SU-DHL-6 (cell line): ENCODE measurements at regions not wholly inside any gene's neighbourhood (a gene's known extent, or its start where the extent isn't known, plus 50 kb on each side); places are given as distances from the start of the nearest gene placed in this dataset.

Experiments used
- H2AFZ ChIP-seq: fragments of 200-600 bp; sonication (generic); 2 replicates; pipeline ENCODE4 v1.6.1; 2014; ENCODE audit warnings: low read depth, mild to moderate bottlenecking, moderate library complexity, mixed read lengths, antibody characterized with exemption, low read length; ENCODE audit not compliant: severe bottlenecking
- H3F3A ChIP-seq: fragments of 200-600 bp; shearing (Covaris generic); 2 replicates; pipeline ENCODE4 v1.6.0; 2016; ENCODE audit warnings: antibody characterized with exemption, mild to moderate bottlenecking; ENCODE audit not compliant: insufficient read depth
- H3K27ac ChIP-seq: fragments of 200-600 bp; sonication (generic); 2 replicates; pipeline ENCODE4 v1.5.1; 2016; ENCODE audit warnings: low read depth, mild to moderate bottlenecking, low read length, moderate library complexity, mixed read lengths
- H3K27me3 ChIP-seq: fragments of 200-600 bp; sonication (generic), shearing (Covaris generic); 2 replicates; pipeline ENCODE4 v1.6.0; 2014; ENCODE audit warnings: mild to moderate bottlenecking, low read length
- H3K36me3 ChIP-seq: fragments of 200-600 bp; sonication (generic); 2 replicates; pipeline ENCODE4 v1.6.1; 2014; ENCODE audit warnings: mild to moderate bottlenecking, low read length, mixed read lengths
- H3K4me2 ChIP-seq: fragments of 300-600, 200-600 bp; shearing (Covaris generic), sonication (generic); 2 replicates; pipeline ENCODE4 v1.6.0; 2014; ENCODE audit warnings: low read length, low read depth, mild to moderate bottlenecking; ENCODE audit not compliant: poor library complexity, severe bottlenecking
- H3K4me3 ChIP-seq: fragments of 200-600 bp; sonication (generic); 2 replicates; pipeline ENCODE4 v1.5.1; 2014; ENCODE audit warnings: antibody characterized with exemption, low read length, mild to moderate bottlenecking, mixed read lengths; ENCODE audit not compliant: insufficient read depth, poor library complexity, severe bottlenecking
- H3K79me2 ChIP-seq: fragments of 200-600 bp; sonication (generic); 2 replicates; pipeline ENCODE4 v1.6.1; 2014; ENCODE audit warnings: mild to moderate bottlenecking, low read length, moderate library complexity; ENCODE audit not compliant: insufficient read depth
- H3K9ac ChIP-seq: fragments of 200-600 bp; sonication (generic); 2 replicates; pipeline ENCODE4 v1.7.0; 2014; ENCODE audit warnings: mild to moderate bottlenecking, low read length
- H3K9me2 ChIP-seq: fragments of 200-600 bp; sonication (generic); replicated peaks from 2 replicates; pipeline ENCODE4 v1.6.1; 2014; ENCODE audit warnings: low read length; ENCODE audit not compliant: insufficient read depth
- H3K9me3 ChIP-seq: fragments of 200-600 bp; sonication (generic); 2 replicates; pipeline ENCODE4 v1.6.1; 2014; ENCODE audit warnings: low read length, mixed read lengths; ENCODE audit not compliant: insufficient read depth
- H4K20me1 ChIP-seq: fragments of 200-600 bp; sonication (generic); 2 replicates; pipeline ENCODE4 v1.6.1; 2014; ENCODE audit warnings: low read depth, mild to moderate bottlenecking, antibody characterized with exemption, low read length, moderate library complexity, mixed read lengths
- EZH2phosphoT487 ChIP-seq: fragments of 200-600 bp; sonication (generic), shearing (Covaris generic); conservative IDR thresholded peaks from 2 replicates; pipeline ENCODE4 v1.6.1; 2018; ENCODE audit warnings: mild to moderate bottlenecking, antibody characterized with exemption, low read length, moderate library complexity, mixed read lengths
- TF ChIP-seq, protein P1 (sequence below): fragments of 200-600 bp; sonication (generic); IDR thresholded peaks from one replicate; pipeline ENCODE4 v1.5.1; 2017; ENCODE audit warnings: antibody characterized with exemption, mild to moderate bottlenecking, low read length, moderate library complexity; ENCODE audit not compliant: insufficient read depth, poor library complexity, severe bottlenecking

DNA sequence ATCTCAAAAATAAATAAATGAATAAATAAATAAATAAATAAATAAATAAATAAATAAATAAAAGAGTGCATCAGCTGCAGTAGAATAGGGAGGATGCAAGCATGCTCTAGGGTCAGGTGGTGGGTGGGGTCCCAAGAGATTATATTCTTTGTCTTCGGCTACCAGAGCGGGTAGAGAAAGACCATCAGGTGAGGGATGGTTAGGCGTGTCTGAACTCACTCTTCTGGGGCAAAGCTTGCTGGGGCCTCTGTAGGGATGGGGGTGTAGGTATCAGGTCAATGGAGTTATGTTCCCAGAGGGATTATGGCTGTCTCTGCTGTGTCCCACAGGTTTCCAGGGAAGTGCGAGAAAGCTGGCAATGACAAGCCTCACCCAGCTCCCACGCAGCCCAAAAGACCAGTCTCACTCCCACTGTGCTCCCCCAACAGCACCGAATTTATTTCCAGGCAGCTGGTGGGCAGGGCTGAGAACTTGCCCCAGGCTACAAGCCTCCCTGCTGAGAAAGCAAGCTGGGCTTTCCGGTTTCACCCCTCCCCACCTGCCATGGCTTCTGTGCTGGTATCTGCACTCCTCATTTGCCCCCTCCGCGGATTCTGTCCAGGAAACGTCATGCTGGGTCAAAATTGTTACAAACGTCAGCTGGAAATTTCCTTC is 180.8 kb downstream of the LURAP1L start:
- Histone ChIP-seq H3K4me3 (no peak overlapping the region), H3K9me3 (0 out of 2 replicates have a peak, but pooled peaks cover 11% of the 10 kb centered on the region), H3K9ac (no peak overlapping the region), H4K20me1 (no peaks in the 10 kb centered on the region), H3K27ac (no peak overlapping the region), H3K27me3 (no peaks in the 10 kb centered on the region), H3K4me2 (no peak overlapping the region), H2AFZ (no peak overlapping the region), H3K36me3 (no peaks in the 10 kb centered on the region), H3K79me2 (no peaks in the 10 kb centered on the region), H3K9me2 (no peaks in the 10 kb centered on the region), H3F3A (no peaks in the 10 kb centered on the region)
- no peak for TF ChIP-seq EZH2phosphoT487
- TF ChIP-seq, protein P1, sequence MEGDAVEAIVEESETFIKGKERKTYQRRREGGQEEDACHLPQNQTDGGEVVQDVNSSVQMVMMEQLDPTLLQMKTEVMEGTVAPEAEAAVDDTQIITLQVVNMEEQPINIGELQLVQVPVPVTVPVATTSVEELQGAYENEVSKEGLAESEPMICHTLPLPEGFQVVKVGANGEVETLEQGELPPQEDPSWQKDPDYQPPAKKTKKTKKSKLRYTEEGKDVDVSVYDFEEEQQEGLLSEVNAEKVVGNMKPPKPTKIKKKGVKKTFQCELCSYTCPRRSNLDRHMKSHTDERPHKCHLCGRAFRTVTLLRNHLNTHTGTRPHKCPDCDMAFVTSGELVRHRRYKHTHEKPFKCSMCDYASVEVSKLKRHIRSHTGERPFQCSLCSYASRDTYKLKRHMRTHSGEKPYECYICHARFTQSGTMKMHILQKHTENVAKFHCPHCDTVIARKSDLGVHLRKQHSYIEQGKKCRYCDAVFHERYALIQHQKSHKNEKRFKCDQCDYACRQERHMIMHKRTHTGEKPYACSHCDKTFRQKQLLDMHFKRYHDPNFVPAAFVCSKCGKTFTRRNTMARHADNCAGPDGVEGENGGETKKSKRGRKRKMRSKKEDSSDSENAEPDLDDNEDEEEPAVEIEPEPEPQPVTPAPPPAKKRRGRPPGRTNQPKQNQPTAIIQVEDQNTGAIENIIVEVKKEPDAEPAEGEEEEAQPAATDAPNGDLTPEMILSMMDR, result no peak

DNA sequence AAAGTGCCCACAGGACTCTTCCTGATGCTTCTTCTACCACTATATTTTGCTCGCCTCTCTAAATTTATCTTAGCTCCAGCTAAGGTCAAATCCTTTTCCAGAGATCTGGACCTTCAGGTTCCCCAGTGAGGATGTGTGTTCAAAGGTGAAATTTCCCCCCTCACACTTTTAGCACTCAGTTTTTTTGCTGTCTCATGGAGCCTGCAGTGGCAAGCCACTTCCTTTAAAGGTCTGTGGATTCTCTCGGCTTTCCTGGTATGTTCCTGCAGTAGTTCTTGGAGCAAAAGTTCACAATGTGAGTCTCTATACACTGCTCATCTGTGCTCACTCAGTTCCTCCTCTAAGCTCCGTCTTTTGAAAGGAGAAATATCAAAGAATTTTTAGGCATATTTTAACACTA is 181.4 kb downstream of the LURAP1L start:
- no peaks in the 10 kb centered on the region for H3K27me3 ChIP-seq
- no peak overlapping the region for H3K4me2 ChIP-seq
- H3K9me3 ChIP-seq, result 0 out of 2 replicates have a peak, but pooled peaks cover 11% of the 10 kb centered on the region
- no peak overlapping the region for H2AFZ ChIP-seq
- H3K79me2 ChIP-seq, result no peaks in the 10 kb centered on the region
- no peak overlapping the region for H3K4me3 ChIP-seq
- H3K9me2 ChIP-seq, result no peaks in the 10 kb centered on the region
- no peak overlapping the region for H3K27ac ChIP-seq
- H4K20me1 ChIP-seq, result no peaks in the 10 kb centered on the region
- H3K9ac ChIP-seq, result no peak overlapping the region
- TF ChIP-seq EZH2phosphoT487, result no peak
- TF ChIP-seq, protein P1, result no peak
- H3K36me3 ChIP-seq, result no peaks in the 10 kb centered on the region
- no peaks in the 10 kb centered on the region for H3F3A ChIP-seq

DNA sequence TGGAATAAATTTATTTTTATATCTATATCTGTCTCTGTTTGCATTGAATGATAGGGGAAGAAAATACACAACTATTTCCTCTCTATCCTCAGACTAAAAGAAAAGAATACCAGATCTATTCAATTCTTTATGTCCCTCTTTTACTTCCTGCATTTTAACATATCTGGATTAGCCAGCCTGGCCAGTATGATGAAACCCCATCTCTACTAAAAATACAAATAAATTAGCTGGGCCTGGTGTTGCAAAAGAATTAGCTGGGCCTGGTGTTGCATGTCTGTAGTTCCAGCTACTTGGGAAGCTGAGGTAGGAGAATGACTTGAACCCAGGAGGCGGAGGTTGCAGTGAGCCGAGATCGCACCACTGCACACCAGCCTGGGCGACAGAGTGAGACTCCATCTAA is 182.0 kb downstream of the LURAP1L start:
- H3K9ac ChIP-seq, result no peak overlapping the region
- TF ChIP-seq, protein P1, result no peak
- no peak for TF ChIP-seq EZH2phosphoT487
- H3F3A ChIP-seq, result no peaks in the 10 kb centered on the region
- no peak overlapping the region for H2AFZ ChIP-seq
- no peak overlapping the region for H3K4me2 ChIP-seq
- no peaks in the 10 kb centered on the region for H3K27me3 ChIP-seq
- no peaks in the 10 kb centered on the region for H3K79me2 ChIP-seq
- no peak overlapping the region for H3K27ac ChIP-seq
- H3K9me3 ChIP-seq, result 0 out of 2 replicates have a peak, but pooled peaks cover 11% of the 10 kb centered on the region
- H4K20me1 ChIP-seq, result no peaks in the 10 kb centered on the region
- no peaks in the 10 kb centered on the region for H3K9me2 ChIP-seq
- no peaks in the 10 kb centered on the region for H3K36me3 ChIP-seq
- H3K4me3 ChIP-seq, result no peak overlapping the region
